ENCODE measurements at regions not wholly inside any gene's neighbourhood (a gene's known extent, or its start where the extent isn't known, plus 50 kb on each side); places are given as distances from the start of the nearest gene placed in this dataset.

- Histone ChIP-seq H3K4me1 (peaks cover 5% of the 10 kb centered on the region; the same call in 1 of the 3 replicates), H3K4me2 (no peak overlapping the region), H3K4me3 (no peak overlapping the region), H3K27ac (no peak overlapping the region), H3K9me3 (no peaks in the 10 kb centered on the region)
- WGBS (ENCODE audit: missing lambda C conversion rate) = 64% methylated on average over 7 of the region's 7 CpGs
- ATAC-seq = no peak
- no peak for FAIRE-seq
- DNase-seq (ENCODE audit: low read depth in 1 of 2, low spot score in 1 of 2) = peak in 1 of 2 experiments; percentile 41
- ChIA-PET CTCF (interaction anchor here (0.9 to 2.4 kb wide), 2 partner anchors 12 to 15 kb away, joined by 4 to 9 read pairs; no protein-coding TSS in a partner anchor), POLR2A (no interaction called here)
- TF ChIP-seq CTCF (IDR thresholded peaks at IDR 0.05) (no peak), FOSB (CRISPR knock-in tag; IDR thresholded peaks at IDR 0.05) (no peak), GATA3 (IDR thresholded peaks at IDR 0.05; ENCODE audit: borderline replicate concordance) (no peak), REST (IDR thresholded peaks at IDR 0.05) (no peak), RFX5 (IDR thresholded peaks at IDR 0.05) (no peak), FOSL2 (IDR thresholded peaks at IDR 0.05) (no peak), FOSL2 (CRISPR knock-in tag; IDR thresholded peaks at IDR 0.05) (no peak), JUNB (IDR thresholded peaks at IDR 0.05) (no peak), BCL3 (IDR thresholded peaks at IDR 0.05) (no peak)
Observed at GRCh38 chr9:38195737-38196161, 126.7 kb upstream of the SHB start.

GRCh38 chr9:38194870-38195269 lies 125.8 kb upstream of the SHB start:
- no peak for TF ChIP-seq EHMT2 (IDR thresholded peaks at IDR 0.05; ENCODE audit: low read depth)
- no peak for TF ChIP-seq NR3C1 (IDR thresholded peaks at IDR 0.05)
- TF ChIP-seq ZSCAN20 (CRISPR knock-in tag; IDR thresholded peaks at IDR 0.05) = no peak
- CTCF ChIA-PET = interaction anchor here (0.6 to 2.4 kb wide), 4 partner anchors 11 to 78 kb away, joined by 3 to 9 read pairs (median 4); no protein-coding TSS in a partner anchor
- H3K4me3 ChIP-seq = no peak overlapping the region
- ATAC-seq (no peak), FAIRE-seq (no peak), DNase-seq (ENCODE audit: low read depth in 1 of 2, low spot score in 1 of 2) (no peak)
- H3K9me3 ChIP-seq = no peaks in the 10 kb centered on the region
- H3K4me2 ChIP-seq = no peak overlapping the region
- 95% methylated on average over 4 of the region's 4 CpGs for WGBS (ENCODE audit: missing lambda C conversion rate)
- H3K4me1 ChIP-seq = peaks cover 5% of the 10 kb centered on the region; the same call in 1 of the 3 replicates
- POLR2A ChIA-PET = no interaction called here
- H3K27ac ChIP-seq = no peak overlapping the region

GRCh38 chr9:38192731-38193265 lies 123.8 kb upstream of the SHB start:
- Histone ChIP-seq H3K4me1 (peaks cover 5% of the 10 kb centered on the region; the same call in 1 of the 3 replicates), H3K9me3 (no peaks in the 10 kb centered on the region), H3K4me3 (no peak overlapping the region), H3K4me2 (no peak overlapping the region), H3K27ac (no peak overlapping the region)
- no peak for ATAC-seq
- no peak for FAIRE-seq
- ChIA-PET POLR2A (no interaction called here), CTCF (no interaction called here)
- TF ChIP-seq TP53 (CRISPR knock-in tag; IDR thresholded peaks at IDR 0.05) (no peak), NFE2L2 (conservative IDR thresholded peaks at IDR 0.05; ENCODE audit: low read length) (no peak)
- WGBS (ENCODE audit: missing lambda C conversion rate) = 84% methylated on average over 4 of the region's 4 CpGs
- DNase-seq (ENCODE audit: low read depth in 1 of 2, low spot score in 1 of 2) = no peak

All from A549 (cell line).